IMR-90 (cell line): ENCODE measurements at regions not wholly inside any gene's neighbourhood (a gene's known extent, or its start where the extent isn't known, plus 50 kb on each side); places are given as distances from the start of the nearest gene placed in this dataset.

Source experiments
- ATAC-seq: fragments of 200-7000 bp; cut with Tn5 transposase; 2 replicates; pipeline ENCODE4 v1.9.1; 2020; ENCODE audit warnings: low read depth, mild to moderate bottlenecking, moderate library complexity
- BruUV-seq: library from RNA; stranded (reverse); fragments of 400-500 nt; replicated peaks from 2 replicates; lab custom pipeline; 2021; lab: Mats Ljungman, UMichigan
- CTCF ChIA-PET: fragments of 300-600 bp; formaldehyde crosslinking; extraction: SDS; loops from one replicate; lab custom pipeline; 2021; ENCODE audit warnings: antibody characterized with exemption; lab: Yijun Ruan, JAX
- POLR2A ChIA-PET: fragments of 300-600 bp; sonication (Branson Sonifier 250); formaldehyde crosslinking; loops from one replicate; lab custom pipeline; 2022; ENCODE audit warnings: antibody characterized with exemption; ENCODE audit not compliant: unreplicated experiment; lab: Charles Lee
- DNase-seq: peaks from one replicate; pipeline ENCODE4 v3.0.0; 2013
- H2AFZ ChIP-seq: replicated peaks from 2 replicates; pipeline ENCODE3; 2013; ENCODE audit warnings: low read length, mild to moderate bottlenecking; ENCODE audit not compliant: poor library complexity
- H2AK5ac ChIP-seq: 2 replicates; pipeline ENCODE4 v1.6.1; 2013; ENCODE audit warnings: low read depth, low read length, inconsistent platforms
- H2AK9ac ChIP-seq: replicated peaks from 2 replicates; pipeline ENCODE3; 2013; ENCODE audit warnings: mild to moderate bottlenecking, low read depth, low read length, moderate library complexity; ENCODE audit not compliant: poor library complexity
- H2BK120ac ChIP-seq: 2 replicates; pipeline ENCODE4 v1.6.1; 2013; ENCODE audit warnings: low read depth, low read length, inconsistent platforms
- H2BK15ac ChIP-seq: 3 replicates; pipeline ENCODE4 v1.6.1; 2013; ENCODE audit warnings: low read depth, low read length, inconsistent platforms
- H2BK20ac ChIP-seq: 2 replicates; pipeline ENCODE4 v1.6.1; 2013; ENCODE audit warnings: low read depth, mild to moderate bottlenecking, inconsistent platforms, low read length, moderate library complexity
- H2BK5ac ChIP-seq: 2 replicates; pipeline ENCODE4 v1.6.1; 2013; ENCODE audit warnings: mild to moderate bottlenecking, low read depth, low read length, inconsistent platforms; ENCODE audit not compliant: poor library complexity, severe bottlenecking
- H3K14ac ChIP-seq: replicated peaks from 2 replicates; pipeline ENCODE4 v1.6.1; 2013; ENCODE audit warnings: low read depth, low read length, inconsistent platforms
- H3K18ac ChIP-seq: 2 replicates; pipeline ENCODE4 v1.6.1; 2013; ENCODE audit warnings: low read depth, low read length, control low read depth
- H3K23ac ChIP-seq: 2 replicates; pipeline ENCODE4 v1.6.1; 2013; ENCODE audit warnings: low read depth, low read length, inconsistent platforms
- H3K27ac ChIP-seq: 2 replicates; pipeline ENCODE4 v1.5.1; 2013; ENCODE audit warnings: mild to moderate bottlenecking, control low read depth, low read length; ENCODE audit not compliant: insufficient read depth
- H3K27me3 ChIP-seq: 2 replicates; pipeline ENCODE4 v1.6.1; 2013; ENCODE audit warnings: low read length; ENCODE audit not compliant: control insufficient read depth, insufficient read depth
- H3K36me3 ChIP-seq: 2 replicates; pipeline ENCODE4 v1.6.1; 2013; ENCODE audit warnings: low read length, mixed read lengths; ENCODE audit not compliant: control insufficient read depth, insufficient read depth
- H3K4ac ChIP-seq: 2 replicates; pipeline ENCODE4 v1.6.1; 2013; ENCODE audit warnings: low read depth, low read length, inconsistent platforms
- H3K4me1 ChIP-seq: 2 replicates; pipeline ENCODE4 v1.6.1; 2013; ENCODE audit warnings: low read length, mixed read lengths; ENCODE audit not compliant: control insufficient read depth, insufficient read depth
- H3K4me2 ChIP-seq: 2 replicates; pipeline ENCODE4 v1.6.1; 2013; ENCODE audit warnings: low read depth, mild to moderate bottlenecking, control low read depth, low read length, moderate library complexity
- H3K4me3 ChIP-seq: 2 replicates; pipeline ENCODE4 v1.5.1; 2013; ENCODE audit warnings: low read depth, mild to moderate bottlenecking, control low read depth, low read length, moderate library complexity; ENCODE audit not compliant: insufficient read depth
- H3K56ac ChIP-seq: 2 replicates; pipeline ENCODE4 v1.6.1; 2013; ENCODE audit warnings: low read length, inconsistent platforms; ENCODE audit not compliant: insufficient read depth; ENCODE audit errors: extremely low read depth
- H3K79me1 ChIP-seq, 2 experiments: 2 replicates each; pipeline ENCODE4 v1.6.1; 2013; ENCODE audit warnings: low read length in 2 of 2, inconsistent platforms in 1 of 2, low read depth in 1 of 2
- H3K9ac ChIP-seq: 2 replicates; pipeline ENCODE4 v1.6.1; 2013; ENCODE audit warnings: low read depth, low read length, control low read depth
- H3K9me1 ChIP-seq: 2 replicates; pipeline ENCODE4 v1.6.1; 2013; ENCODE audit warnings: low read length, inconsistent platforms; ENCODE audit not compliant: insufficient read depth
- H3K9me3 ChIP-seq: 2 replicates; pipeline ENCODE4 v1.6.1; 2013; ENCODE audit warnings: low read length; ENCODE audit not compliant: control insufficient read depth, insufficient read depth
- H4K20me1 ChIP-seq: 2 replicates; pipeline ENCODE4 v1.6.1; 2013; ENCODE audit warnings: low read length, inconsistent platforms; ENCODE audit not compliant: insufficient read depth
- H4K5ac ChIP-seq: 2 replicates; pipeline ENCODE4 v1.6.1; 2013; ENCODE audit warnings: mild to moderate bottlenecking, low read depth, low read length, control low read depth
- H4K8ac ChIP-seq, 2 experiments: 2 replicates each; pipeline ENCODE4 v1.6.1; 2013; ENCODE audit warnings: low read depth in 2 of 2, low read length in 2 of 2, control low read depth in 1 of 2, inconsistent platforms in 1 of 2
- H4K91ac ChIP-seq: 2 replicates; pipeline ENCODE4 v1.6.1; 2013; ENCODE audit warnings: low read depth, low read length, inconsistent platforms; ENCODE audit not compliant: insufficient read depth
- CHD1 ChIP-seq: IDR thresholded peaks from 2 replicates; pipeline ENCODE4 v1.6.1; 2012; ENCODE audit warnings: low read depth, low read length, improper control_type of control experiment
- MXI1 ChIP-seq: IDR thresholded peaks from 2 replicates; pipeline ENCODE4 v1.6.1; 2012; ENCODE audit warnings: low read depth, mild to moderate bottlenecking, low read length, moderate library complexity, borderline replicate concordance
- RCOR1 ChIP-seq: IDR thresholded peaks from 2 replicates; pipeline ENCODE4 v1.6.1; 2012; ENCODE audit warnings: mild to moderate bottlenecking, low read length, improper control_type of control experiment; ENCODE audit not compliant: insufficient replicate concordance
- RFX5 ChIP-seq: IDR thresholded peaks from 2 replicates; pipeline ENCODE4 v1.8.0; 2012; ENCODE audit warnings: low read depth, mild to moderate bottlenecking, low read length, moderate library complexity
- WGBS, 2 experiments: methylation state at CpG; one replicate each; pipeline versions ENCODE4 v1.1.5 to v1.1.7; 2013; ENCODE audit warnings: missing lambda C conversion rate in 2 of 2; ENCODE audit not compliant: insufficient read length in 1 of 2; ENCODE audit errors: extremely low coverage in 2 of 2; 5-methylcytosine and 5-hydroxymethylcytosine counted together
- dilution Hi-C: fragments of 300-500 bp; cut with HindIII; formaldehyde crosslinking; loops from one replicate; pipeline ENCODE4 v1.14.3; 2018; ENCODE audit warnings: low sequenced_read_pairs; ENCODE audit not compliant: unreplicated experiment
- in situ Hi-C: fragments of 300-500 bp; cut with MboI; formaldehyde crosslinking; loops from 3 replicates; pipeline ENCODE4 v1.14.3; 2019; ENCODE audit warnings: low sequenced_read_pairs, inconsistent platforms, mixed read lengths
- intact Hi-C: fragments of 100-400 bp; cut with micrococcal nuclease; formaldehyde crosslinking; loops from 2 replicates; pipeline ENCODE4 v1.10.0; 2022
- TF ChIP-seq, protein P1 (sequence below): fragments of 150-350 bp; IDR thresholded peaks from 2 replicates; pipeline ENCODE4 v1.6.1; 2016; ENCODE audit warnings: low read depth, mild to moderate bottlenecking, low read length, moderate library complexity, borderline replicate concordance

DNA sequence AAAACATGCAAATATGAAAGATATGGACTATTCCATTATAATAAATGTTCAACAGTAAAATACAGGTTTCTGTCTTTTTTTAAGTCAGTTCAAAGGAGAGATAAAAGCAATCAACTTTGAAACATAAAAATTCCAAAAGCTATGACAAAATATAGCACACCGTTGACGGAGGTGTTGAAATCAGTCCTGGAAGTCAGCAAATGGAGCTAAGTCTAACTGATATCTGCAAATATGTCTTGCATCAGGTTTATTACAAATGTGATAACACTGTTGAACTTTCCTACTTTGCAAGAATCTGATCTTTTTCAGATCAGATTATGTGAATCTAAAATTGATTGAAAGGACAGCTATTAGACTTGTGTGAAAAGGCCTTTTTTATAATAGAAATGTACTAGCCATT is 300.7 kb downstream of the SHOX2 start:
- no peak overlapping the region for H3K18ac ChIP-seq
- no peak overlapping the region for H2AFZ ChIP-seq
- no peak overlapping the region for H3K9ac ChIP-seq
- H3K27ac ChIP-seq = no peak overlapping the region
- ChIA-PET CTCF (interaction anchor here (1.4 kb wide), 1 partner anchor 13 kb away, joined by 3 read pairs; no protein-coding TSS in a partner anchor), POLR2A (no interaction called here)
- H4K5ac ChIP-seq = no peak overlapping the region
- H2BK120ac ChIP-seq = no peak overlapping the region
- no peak overlapping the region for H4K91ac ChIP-seq
- H3K4me1 ChIP-seq = peaks cover 2% of the 10 kb centered on the region; the same call in 1 of the 2 replicates
- TF ChIP-seq MXI1 = no peak
- TF ChIP-seq RFX5 = no peak
- TF ChIP-seq CHD1 = no peak
- TF ChIP-seq, protein P1, sequence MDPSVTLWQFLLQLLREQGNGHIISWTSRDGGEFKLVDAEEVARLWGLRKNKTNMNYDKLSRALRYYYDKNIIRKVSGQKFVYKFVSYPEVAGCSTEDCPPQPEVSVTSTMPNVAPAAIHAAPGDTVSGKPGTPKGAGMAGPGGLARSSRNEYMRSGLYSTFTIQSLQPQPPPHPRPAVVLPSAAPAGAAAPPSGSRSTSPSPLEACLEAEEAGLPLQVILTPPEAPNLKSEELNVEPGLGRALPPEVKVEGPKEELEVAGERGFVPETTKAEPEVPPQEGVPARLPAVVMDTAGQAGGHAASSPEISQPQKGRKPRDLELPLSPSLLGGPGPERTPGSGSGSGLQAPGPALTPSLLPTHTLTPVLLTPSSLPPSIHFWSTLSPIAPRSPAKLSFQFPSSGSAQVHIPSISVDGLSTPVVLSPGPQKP = no peak
- TF ChIP-seq RCOR1 = no peak
- no peaks in the 10 kb centered on the region for H3K27me3 ChIP-seq
- H4K8ac ChIP-seq = no peak overlapping the region
- no peak for ATAC-seq
- H2BK15ac ChIP-seq = no peak overlapping the region
- H3K14ac ChIP-seq = no peak overlapping the region
- no peak overlapping the region for H3K23ac ChIP-seq
- H3K56ac ChIP-seq = no peak overlapping the region
- no CpG with 5 or more reads among the region's 2 CpGs for WGBS, 2 experiments
- DNase-seq = no peak
- H3K4me3 ChIP-seq = no peak overlapping the region
- no peak overlapping the region for H3K4ac ChIP-seq
- H3K36me3 ChIP-seq = no peaks in the 10 kb centered on the region
- H4K20me1 ChIP-seq = no peaks in the 10 kb centered on the region
- in situ Hi-C loops = no loop called here
- H3K4me2 ChIP-seq = no peak overlapping the region
- H2BK5ac ChIP-seq = no peak overlapping the region
- no peaks in the 10 kb centered on the region for H3K9me1 ChIP-seq
- BruUV-seq = no TSS peak
- intact Hi-C loops = no loop called here
- no peak overlapping the region for H2AK5ac ChIP-seq
- no peaks in the 10 kb centered on the region for H3K9me3 ChIP-seq
- H2BK20ac ChIP-seq = no peak overlapping the region
- no peak overlapping the region for H2AK9ac ChIP-seq
- no peaks in the 10 kb centered on the region for H3K79me1 ChIP-seq
- dilution Hi-C loops = no loop called here
